Mesendoderm (in vitro differentiated cells): ENCODE measurements at regions not wholly inside any gene's neighbourhood (a gene's known extent, or its start where the extent isn't known, plus 50 kb on each side); places are given as distances from the start of the nearest gene placed in this dataset.

ENCODE experiments used
- DNase-seq: peaks from one replicate; pipeline ENCODE4 v3.0.0; 2013
- H2AK5ac ChIP-seq: 2 replicates; pipeline ENCODE4 v1.6.1; 2013; ENCODE audit warnings: low read length, inconsistent platforms
- H2BK120ac ChIP-seq: 2 replicates; pipeline ENCODE4 v1.6.1; 2013; ENCODE audit warnings: low read depth, mild to moderate bottlenecking, low read length, moderate library complexity, mixed read lengths
- H2BK15ac ChIP-seq: replicated peaks from 2 replicates; pipeline ENCODE4 v1.6.1; 2013; ENCODE audit warnings: low read depth, mild to moderate bottlenecking, moderate library complexity
- H2BK5ac ChIP-seq: 2 replicates; pipeline ENCODE4 v1.6.1; 2013; ENCODE audit warnings: low read length, inconsistent platforms
- H3K18ac ChIP-seq: 2 replicates; pipeline ENCODE4 v1.6.1; 2013; ENCODE audit warnings: mild to moderate bottlenecking, low read length, mixed read lengths
- H3K23ac ChIP-seq: one replicate; pipeline ENCODE4 v1.6.1; 2013; ENCODE audit warnings: low read length
- H3K27ac ChIP-seq: 2 replicates; pipeline ENCODE4 v1.5.1; 2013; ENCODE audit warnings: low read depth, mild to moderate bottlenecking, inconsistent platforms, low read length, moderate library complexity
- H3K27me3 ChIP-seq: 2 replicates; pipeline ENCODE4 v1.6.1; 2013; ENCODE audit warnings: low read length, control low read depth, mild to moderate bottlenecking, inconsistent platforms; ENCODE audit not compliant: insufficient read depth, poor library complexity
- H3K36me3 ChIP-seq: 2 replicates; pipeline ENCODE4 v1.6.1; 2013; ENCODE audit warnings: low read length, inconsistent platforms; ENCODE audit not compliant: control insufficient read depth, insufficient read depth
- H3K4ac ChIP-seq: one replicate; pipeline ENCODE4 v1.6.1; 2013; ENCODE audit warnings: low read depth, mild to moderate bottlenecking, low read length, moderate library complexity
- H3K4me1 ChIP-seq: 2 replicates; pipeline ENCODE4 v1.6.1; 2013; ENCODE audit warnings: low read depth, low read length, inconsistent platforms; ENCODE audit not compliant: control insufficient read depth
- H3K4me2 ChIP-seq: 2 replicates; pipeline ENCODE4 v1.6.1; 2013; ENCODE audit warnings: low read length
- H3K4me3 ChIP-seq: 2 replicates; pipeline ENCODE4 v1.5.1; 2013; ENCODE audit warnings: mild to moderate bottlenecking, low read length
- H3K56ac ChIP-seq: one replicate; pipeline ENCODE4 v1.6.1; 2013; ENCODE audit warnings: low read length
- H3K79me1 ChIP-seq: 2 replicates; pipeline ENCODE4 v1.6.1; 2013; ENCODE audit warnings: low read length, inconsistent platforms
- H3K79me2 ChIP-seq: 2 replicates; pipeline ENCODE4 v1.6.1; 2013; ENCODE audit warnings: mild to moderate bottlenecking, low read length; ENCODE audit not compliant: control insufficient read depth, insufficient read depth
- H3K9ac ChIP-seq: 2 replicates; pipeline ENCODE4 v1.6.1; 2013; ENCODE audit warnings: low read length, inconsistent platforms
- H4K5ac ChIP-seq: one replicate; pipeline ENCODE4 v1.6.1; 2013; ENCODE audit warnings: low read length
- H4K8ac ChIP-seq: one replicate; pipeline ENCODE4 v1.6.1; 2013; ENCODE audit warnings: low read depth, mild to moderate bottlenecking, control low read depth, low read length, moderate library complexity
- WGBS: extraction: QIAGEN DNeasy Blood & Tissue Kit; methylation state at CpG from one replicate; pipeline ENCODE4 v1.1.7; 2013; ENCODE audit warnings: low lambda C conversion rate, missing lambda C conversion rate; ENCODE audit not compliant: insufficient coverage; ENCODE audit errors: extremely low coverage; 5-methylcytosine and 5-hydroxymethylcytosine counted together

GRCh38 chr7:47215640-47216039 lies 366.3 kb downstream of the TNS3 start:
- Histone ChIP-seq H4K5ac (no peak overlapping the region), H3K27ac (no peak overlapping the region), H3K36me3 (no peaks in the 10 kb centered on the region), H4K8ac (no peak overlapping the region), H3K4me3 (no peak overlapping the region), H3K4me2 (no peak overlapping the region), H2BK120ac (no peak overlapping the region), H3K9ac (no peak overlapping the region), H3K4ac (no peak overlapping the region), H2AK5ac (no peak overlapping the region), H2BK5ac (no peak overlapping the region), H3K4me1 (no peaks in the 10 kb centered on the region), H3K27me3 (no peaks in the 10 kb centered on the region), H3K23ac (no peak overlapping the region), H3K79me1 (no peaks in the 10 kb centered on the region), H3K56ac (no peak overlapping the region), H3K79me2 (no peaks in the 10 kb centered on the region), H2BK15ac (no peak overlapping the region), H3K18ac (no peak overlapping the region)
- WGBS: no CpG with 5 or more reads among the region's 7 CpGs
- DNase-seq: no peak

GRCh38 chr7:47215049-47215448 lies 366.9 kb downstream of the TNS3 start:
- no peak overlapping the region for H3K18ac ChIP-seq
- no peaks in the 10 kb centered on the region for H3K27me3 ChIP-seq
- H3K79me1 ChIP-seq: no peaks in the 10 kb centered on the region
- H4K5ac ChIP-seq: no peak overlapping the region
- H2BK5ac ChIP-seq: no peak overlapping the region
- no peaks in the 10 kb centered on the region for H3K36me3 ChIP-seq
- no CpG with 5 or more reads among the region's 4 CpGs for whole genome bisulfite sequencing
- H3K4ac ChIP-seq: no peak overlapping the region
- H3K23ac ChIP-seq: no peak overlapping the region
- no peak overlapping the region for H3K27ac ChIP-seq
- no peak overlapping the region for H2BK15ac ChIP-seq
- no peaks in the 10 kb centered on the region for H3K4me1 ChIP-seq
- H2BK120ac ChIP-seq: no peak overlapping the region
- H3K56ac ChIP-seq: no peak overlapping the region
- H3K4me3 ChIP-seq: no peak overlapping the region
- no peak overlapping the region for H3K9ac ChIP-seq
- no peaks in the 10 kb centered on the region for H3K79me2 ChIP-seq
- no peak overlapping the region for H4K8ac ChIP-seq
- no peak overlapping the region for H3K4me2 ChIP-seq
- H2AK5ac ChIP-seq: no peak overlapping the region
- DNase-seq: no peak

GRCh38 chr7:47213276-47213675 lies 368.6 kb downstream of the TNS3 start:
- Histone ChIP-seq H3K56ac (no peak overlapping the region), H4K5ac (no peak overlapping the region), H3K4me2 (no peak overlapping the region), H2BK5ac (no peak overlapping the region), H3K36me3 (no peaks in the 10 kb centered on the region), H3K18ac (no peak overlapping the region), H3K79me2 (no peaks in the 10 kb centered on the region), H2BK15ac (no peak overlapping the region), H3K27me3 (no peaks in the 10 kb centered on the region), H2BK120ac (no peak overlapping the region), H3K79me1 (no peaks in the 10 kb centered on the region), H2AK5ac (no peak overlapping the region), H3K4me1 (no peaks in the 10 kb centered on the region), H3K27ac (no peak overlapping the region), H3K23ac (no peak overlapping the region), H3K9ac (no peak overlapping the region), H3K4ac (no peak overlapping the region), H3K4me3 (no peak overlapping the region), H4K8ac (no peak overlapping the region)
- WGBS: no CpG with 5 or more reads among the region's 5 CpGs
- no peak for DNase-seq

- no peak overlapping the region for H2BK5ac ChIP-seq
- H3K4me2 ChIP-seq: no peak overlapping the region
- no peak overlapping the region for H2BK120ac ChIP-seq
- H3K79me1 ChIP-seq: no peaks in the 10 kb centered on the region
- no peaks in the 10 kb centered on the region for H3K36me3 ChIP-seq
- no peak overlapping the region for H3K4ac ChIP-seq
- H4K8ac ChIP-seq: no peak overlapping the region
- H3K4me3 ChIP-seq: no peak overlapping the region
- no peak overlapping the region for H4K5ac ChIP-seq
- H3K56ac ChIP-seq: no peak overlapping the region
- H3K18ac ChIP-seq: no peak overlapping the region
- H3K4me1 ChIP-seq: no peaks in the 10 kb centered on the region
- H3K27me3 ChIP-seq: no peaks in the 10 kb centered on the region
- DNase-seq: peak; percentile 52
- no peaks in the 10 kb centered on the region for H3K79me2 ChIP-seq
- no peak overlapping the region for H2AK5ac ChIP-seq
- WGBS: no CpG with 5 or more reads among the region's 5 CpGs
- no peak overlapping the region for H3K27ac ChIP-seq
- no peak overlapping the region for H2BK15ac ChIP-seq
- H3K23ac ChIP-seq: no peak overlapping the region
- H3K9ac ChIP-seq: no peak overlapping the region
Observed at GRCh38 chr7:47211519-47211973, 370.4 kb downstream of the TNS3 start.

GRCh38 chr7:47210281-47210854 lies 371.5 kb downstream of the TNS3 start:
- Histone ChIP-seq H3K4me3 (no peak overlapping the region), H4K5ac (no peak overlapping the region), H3K27ac (no peak overlapping the region), H3K4me2 (no peak overlapping the region), H3K23ac (no peak overlapping the region), H3K4ac (no peak overlapping the region), H3K56ac (no peak overlapping the region), H3K9ac (no peak overlapping the region), H3K18ac (no peak overlapping the region), H3K27me3 (no peaks in the 10 kb centered on the region), H3K4me1 (no peaks in the 10 kb centered on the region), H2AK5ac (no peak overlapping the region), H3K36me3 (no peaks in the 10 kb centered on the region), H4K8ac (no peak overlapping the region), H3K79me2 (no peaks in the 10 kb centered on the region), H2BK120ac (no peak overlapping the region), H3K79me1 (no peaks in the 10 kb centered on the region), H2BK15ac (no peak overlapping the region), H2BK5ac (no peak overlapping the region)
- no CpG with 5 or more reads among the region's 4 CpGs for WGBS
- DNase-seq: no peak

GRCh38 chr7:47207956-47208355 lies 374.0 kb downstream of the TNS3 start:
- H2BK120ac ChIP-seq: no peak overlapping the region

More at GRCh38 chr7:47207956-47208355, 374.0 kb downstream of the TNS3 start:
- Histone ChIP-seq H3K23ac (no peak overlapping the region), H2BK15ac (no peak overlapping the region), H3K27me3 (no peaks in the 10 kb centered on the region), H3K4me2 (no peak overlapping the region), H3K56ac (no peak overlapping the region), H2AK5ac (no peak overlapping the region), H3K4me1 (no peaks in the 10 kb centered on the region), H3K4ac (no peak overlapping the region), H3K18ac (no peak overlapping the region), H3K36me3 (no peaks in the 10 kb centered on the region), H3K27ac (no peak overlapping the region), H2BK5ac (no peak overlapping the region), H3K4me3 (no peak overlapping the region), H4K5ac (no peak overlapping the region), H4K8ac (no peak overlapping the region), H3K79me2 (no peaks in the 10 kb centered on the region), H3K9ac (no peak overlapping the region), H3K79me1 (no peaks in the 10 kb centered on the region)
- no CpG with 5 or more reads among the region's 3 CpGs for WGBS
- DNase-seq: no peak
